Nephron progenitor cell (in vitro differentiated cells): ENCODE measurements at regions not wholly inside any gene's neighbourhood (a gene's known extent, or its start where the extent isn't known, plus 50 kb on each side); places are given as distances from the start of the nearest gene placed in this dataset.

Experiments used
- DNase-seq: peaks from one replicate; pipeline ENCODE4 v3.0.0; 2021
- H3K27ac Mint-ChIP-seq: 2 replicates; pipeline ENCODE4 v1.8.0; 2021; ENCODE audit warnings: mild to moderate bottlenecking, moderate library complexity, mixed read lengths
- H3K27me3 Mint-ChIP-seq: 2 replicates; pipeline ENCODE4 v1.8.0; 2021; ENCODE audit warnings: mild to moderate bottlenecking, low read depth, mixed read lengths; ENCODE audit not compliant: poor library complexity
- H3K36me3 Mint-ChIP-seq: 2 replicates; pipeline ENCODE4 v1.8.0; 2021; ENCODE audit warnings: low read depth, mixed read lengths
- H3K4me1 Mint-ChIP-seq: 2 replicates; pipeline ENCODE4 v1.8.0; 2021; ENCODE audit warnings: mixed read lengths
- H3K4me3 Mint-ChIP-seq: 2 replicates; pipeline ENCODE4 v1.8.0; 2021; ENCODE audit warnings: mild to moderate bottlenecking, moderate library complexity, mixed read lengths
- H3K9me3 Mint-ChIP-seq: 2 replicates; pipeline ENCODE4 v1.8.0; 2021; ENCODE audit warnings: mild to moderate bottlenecking, moderate library complexity, mixed read lengths
- TF ChIP-seq, protein P1 (sequence below): fragments of 200-600 bp; sonication (generic); IDR thresholded peaks from 2 replicates; pipeline ENCODE4 v1.5.0; 2021; ENCODE audit warnings: antibody characterized with exemption

DNA sequence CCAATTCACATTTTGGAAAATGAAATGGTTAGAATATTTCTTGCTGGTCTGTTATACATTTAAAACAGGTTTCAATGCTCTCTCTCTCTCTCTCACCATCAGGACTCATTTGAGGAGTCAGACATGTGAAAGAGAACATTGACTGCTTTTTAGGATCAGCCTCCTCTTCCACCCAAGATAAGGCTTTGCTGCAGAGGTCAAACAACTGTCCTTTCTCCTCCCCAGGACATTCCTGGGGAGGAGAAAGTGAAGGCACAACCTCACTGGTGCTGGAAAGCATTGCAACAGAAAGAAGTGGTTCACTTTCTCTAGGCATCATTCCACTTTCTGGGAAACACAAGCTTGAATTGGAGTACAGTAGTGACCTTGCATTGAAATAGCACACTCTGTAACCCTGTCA is 409.1 kb upstream of the NR2F2 start:
- H3K27me3 Mint-ChIP-seq, result peaks cover 9% of the 10 kb centered on the region
- H3K36me3 Mint-ChIP-seq, result no peaks in the 10 kb centered on the region
- no peak overlapping the region for H3K27ac Mint-ChIP-seq
- H3K4me1 Mint-ChIP-seq, result peaks cover 38% of the 10 kb centered on the region
- TF ChIP-seq, protein P1, sequence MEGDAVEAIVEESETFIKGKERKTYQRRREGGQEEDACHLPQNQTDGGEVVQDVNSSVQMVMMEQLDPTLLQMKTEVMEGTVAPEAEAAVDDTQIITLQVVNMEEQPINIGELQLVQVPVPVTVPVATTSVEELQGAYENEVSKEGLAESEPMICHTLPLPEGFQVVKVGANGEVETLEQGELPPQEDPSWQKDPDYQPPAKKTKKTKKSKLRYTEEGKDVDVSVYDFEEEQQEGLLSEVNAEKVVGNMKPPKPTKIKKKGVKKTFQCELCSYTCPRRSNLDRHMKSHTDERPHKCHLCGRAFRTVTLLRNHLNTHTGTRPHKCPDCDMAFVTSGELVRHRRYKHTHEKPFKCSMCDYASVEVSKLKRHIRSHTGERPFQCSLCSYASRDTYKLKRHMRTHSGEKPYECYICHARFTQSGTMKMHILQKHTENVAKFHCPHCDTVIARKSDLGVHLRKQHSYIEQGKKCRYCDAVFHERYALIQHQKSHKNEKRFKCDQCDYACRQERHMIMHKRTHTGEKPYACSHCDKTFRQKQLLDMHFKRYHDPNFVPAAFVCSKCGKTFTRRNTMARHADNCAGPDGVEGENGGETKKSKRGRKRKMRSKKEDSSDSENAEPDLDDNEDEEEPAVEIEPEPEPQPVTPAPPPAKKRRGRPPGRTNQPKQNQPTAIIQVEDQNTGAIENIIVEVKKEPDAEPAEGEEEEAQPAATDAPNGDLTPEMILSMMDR, result no peak
- DNase-seq, result no peak
- H3K9me3 Mint-ChIP-seq, result no peaks in the 10 kb centered on the region
- H3K4me3 Mint-ChIP-seq, result no peak overlapping the region

DNA sequence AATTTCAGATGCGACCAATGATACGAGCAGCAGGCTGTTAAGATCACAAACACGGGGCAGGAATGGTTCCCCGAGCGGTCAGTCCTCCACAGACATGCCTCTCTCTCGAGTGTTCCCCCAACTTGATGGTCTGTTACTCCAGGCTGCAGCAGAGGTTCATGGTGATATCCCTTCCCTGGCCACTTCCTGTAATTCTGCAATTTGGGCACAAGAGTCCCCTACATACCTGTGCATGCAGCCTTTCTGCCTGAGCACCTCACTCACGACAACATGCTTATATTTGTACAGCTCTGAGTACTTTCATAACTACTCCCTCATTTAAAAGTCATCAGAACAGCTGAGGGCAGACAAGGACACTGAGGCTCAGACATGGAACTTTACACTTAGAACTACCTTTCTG is 408.1 kb upstream of the NR2F2 start:
- Mint-ChIP-seq H3K36me3 (no peaks in the 10 kb centered on the region), H3K27me3 (peaks cover 10% of the 10 kb centered on the region), H3K27ac (no peak overlapping the region), H3K4me3 (no peak overlapping the region), H3K9me3 (no peaks in the 10 kb centered on the region), H3K4me1 (peaks cover 28% of the 10 kb centered on the region)
- no peak for DNase-seq
- TF ChIP-seq, protein P1, result no peak

DNA sequence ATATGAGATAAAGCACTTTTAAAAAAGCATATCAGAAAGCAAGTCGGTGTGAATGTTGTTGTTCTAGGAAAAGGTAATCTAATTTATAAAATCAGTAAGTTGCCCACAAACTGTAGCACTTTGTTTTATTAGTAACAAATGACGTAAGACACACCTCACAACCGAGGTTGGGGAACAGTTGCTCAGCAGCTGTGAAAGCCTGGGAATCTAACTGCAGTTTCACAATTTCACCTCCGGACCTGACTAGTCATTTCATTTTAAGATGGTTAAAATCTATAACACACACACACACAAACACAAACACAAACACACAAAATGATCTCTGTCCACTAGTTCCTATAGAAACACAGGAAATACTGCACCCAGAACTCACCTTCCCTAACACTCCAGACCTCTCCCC is 406.7 kb upstream of the NR2F2 start:
- Mint-ChIP-seq H3K4me1 (peaks cover 24% of the 10 kb centered on the region), H3K4me3 (no peak overlapping the region), H3K36me3 (no peaks in the 10 kb centered on the region), H3K9me3 (no peaks in the 10 kb centered on the region), H3K27ac (no peak overlapping the region), H3K27me3 (peaks cover 13% of the 10 kb centered on the region)
- DNase-seq, result no peak
- TF ChIP-seq, protein P1, result no peak

DNA sequence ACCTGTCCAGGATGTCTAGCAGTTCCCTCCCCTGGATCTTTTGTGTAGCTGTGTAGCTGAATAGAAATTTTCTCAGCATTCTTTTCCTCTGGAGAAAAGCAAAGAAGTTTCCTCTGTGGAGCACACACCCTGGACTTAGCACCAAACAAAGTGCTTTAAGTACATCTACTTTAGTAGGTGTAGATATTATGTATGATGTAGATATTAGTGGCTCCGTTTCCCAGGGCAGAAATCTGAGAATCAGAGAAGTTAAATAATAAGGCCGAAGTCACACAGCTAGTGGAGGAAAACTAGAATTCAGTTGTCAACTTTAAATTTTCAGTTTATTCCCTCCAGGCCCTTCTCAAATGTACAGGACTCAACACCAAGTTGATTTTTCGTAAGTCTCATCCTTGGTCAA is 401.7 kb upstream of the NR2F2 start:
- DNase-seq, result no peak
- peaks cover 5% of the 10 kb centered on the region for H3K9me3 Mint-ChIP-seq
- TF ChIP-seq, protein P1, result no peak
- H3K4me1 Mint-ChIP-seq, result peaks cover 26% of the 10 kb centered on the region
- no peak overlapping the region for H3K4me3 Mint-ChIP-seq
- peaks cover 10% of the 10 kb centered on the region for H3K27me3 Mint-ChIP-seq
- no peaks in the 10 kb centered on the region for H3K36me3 Mint-ChIP-seq
- H3K27ac Mint-ChIP-seq, result no peak overlapping the region

DNA sequence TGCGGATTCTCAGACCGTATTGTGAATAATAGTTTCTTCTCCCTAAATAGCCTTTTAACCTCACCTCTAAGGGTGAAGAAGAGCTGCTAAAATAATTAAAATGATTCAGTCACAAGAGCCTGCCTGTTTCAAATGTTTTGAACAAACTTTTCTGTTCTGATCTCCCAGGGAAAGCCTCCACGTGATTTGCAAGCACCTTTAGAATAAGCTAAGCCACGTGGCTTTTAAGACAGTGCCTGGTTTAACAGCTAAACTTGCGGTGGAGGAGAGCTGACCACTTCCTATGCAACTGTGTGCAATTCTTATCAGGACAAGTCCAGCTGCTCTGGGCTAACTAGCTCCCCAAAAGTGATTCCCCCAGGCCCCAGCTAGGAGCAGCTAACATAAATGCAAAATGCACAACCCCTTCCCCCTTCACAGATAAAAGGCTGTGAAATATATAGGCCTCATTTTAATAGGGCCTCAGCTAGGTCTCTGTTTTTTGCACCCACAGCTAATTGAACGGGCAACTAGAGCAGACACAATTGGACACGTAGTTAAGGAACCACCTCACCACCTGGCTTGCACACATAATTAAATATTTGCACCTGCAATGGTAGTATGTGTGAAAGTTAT is 401.2 kb upstream of the NR2F2 start:
- peaks cover 10% of the 10 kb centered on the region for H3K9me3 Mint-ChIP-seq
- peaks cover 21% of the 10 kb centered on the region for H3K4me1 Mint-ChIP-seq
- H3K27ac Mint-ChIP-seq, result peak overlapping the region; percentile 20
- TF ChIP-seq, protein P1, result no peak
- no peaks in the 10 kb centered on the region for H3K36me3 Mint-ChIP-seq
- H3K4me3 Mint-ChIP-seq, result no peak overlapping the region
- no peak for DNase-seq
- H3K27me3 Mint-ChIP-seq, result peaks cover 13% of the 10 kb centered on the region

DNA sequence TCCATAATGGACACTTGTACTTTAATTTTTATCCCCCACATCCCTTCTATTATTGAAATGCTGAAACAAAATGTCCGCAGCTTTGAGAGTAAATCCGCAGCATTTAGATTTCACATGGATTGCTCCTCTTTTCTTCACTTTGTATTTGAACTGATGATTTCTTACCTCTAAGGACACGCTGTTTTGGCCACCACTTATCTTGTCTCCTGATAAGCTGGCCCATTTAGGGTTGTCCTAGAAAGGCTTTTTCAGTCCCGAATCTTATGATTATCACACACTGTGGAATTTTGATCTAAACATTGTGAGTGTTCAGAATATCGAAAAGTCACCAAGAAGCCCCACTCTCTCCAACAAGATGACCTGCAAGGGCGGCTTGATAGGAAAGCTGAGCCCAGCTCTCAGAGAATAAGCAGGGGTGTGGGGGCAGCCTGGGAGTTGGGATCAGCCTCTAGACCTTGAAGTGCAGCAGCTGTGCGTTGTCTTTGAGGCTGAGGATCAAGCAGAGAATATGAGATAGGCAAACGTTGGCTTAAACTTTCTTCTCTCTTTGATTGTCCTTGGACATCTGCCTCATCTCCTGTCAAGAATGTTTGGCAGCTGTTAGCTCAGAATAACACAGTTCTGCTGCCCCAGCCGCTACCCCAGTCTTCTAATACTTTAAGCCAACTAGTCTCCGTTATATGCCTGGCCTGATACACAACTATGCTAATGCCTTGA is 399.7 kb upstream of the NR2F2 start:
- Mint-ChIP-seq H3K9me3 (peaks cover 13% of the 10 kb centered on the region), H3K4me3 (no peak overlapping the region), H3K4me1 (peaks cover 23% of the 10 kb centered on the region), H3K27ac (no peak overlapping the region), H3K27me3 (peaks cover 16% of the 10 kb centered on the region), H3K36me3 (no peaks in the 10 kb centered on the region)
- no peak for DNase-seq
- TF ChIP-seq, protein P1, result no peak
